ENCODE measurements at regions not wholly inside any gene's neighbourhood (a gene's known extent, or its start where the extent isn't known, plus 50 kb on each side); places are given as distances from the start of the nearest gene placed in this dataset.

GRCh38 chr18:75818383-75818782, 390.9 kb upstream of the SMIM21 start (continued):
- no peak for TF ChIP-seq ZNF518B (CRISPR knock-in tag; IDR thresholded peaks at IDR 0.05)

GRCh38 chr18:75815767-75816166, 388.3 kb upstream of the SMIM21 start:
- Histone ChIP-seq H3K9me3 (replicated peaks; ENCODE audit: control insufficient read depth, insufficient read depth, low read depth, low read length) (no peaks in the 10 kb centered on the region), H3K27me3 (ENCODE audit: control insufficient read depth in 2 of 2, insufficient read depth in 2 of 2, low read length in 2 of 2) (no peaks in the 10 kb centered on the region), H3K4me3 (no peak overlapping the region), H3K9ac (ENCODE audit: insufficient read depth in 1 of 2, low read depth in 2 of 2, low read length in 2 of 2) (no peak overlapping the region), H3K4me2 (ENCODE audit: insufficient read depth, low read length) (no peak overlapping the region), H3K36me3 (ENCODE audit: control insufficient read depth, insufficient read depth, low read length) (no peaks in the 10 kb centered on the region), H3K79me2 (ENCODE audit: control insufficient read depth, insufficient read depth, low read length) (no peaks in the 10 kb centered on the region), H3K27ac (ENCODE audit: extremely low read depth, low read depth, low read length) (no peak overlapping the region), H3K9me1 (ENCODE audit: control insufficient read depth, insufficient read depth, low read length) (no peaks in the 10 kb centered on the region), H4K20me1 (replicated peaks; ENCODE audit: control insufficient read depth, insufficient read depth, low read length) (no peaks in the 10 kb centered on the region), H2AFZ (ENCODE audit: low read depth, low read length) (no peak overlapping the region), H3K4me1 (replicated peaks in 1 of 2; ENCODE audit: control insufficient read depth in 2 of 2, insufficient read depth in 2 of 2, low read length in 2 of 2) (no peaks in the 10 kb centered on the region)
- DNase-seq (ENCODE audit: extremely low read depth in 1 of 4, low spot score in 3 of 4) (no peak), FAIRE-seq (no peak), ATAC-seq (no peak)
- POLR2A ChIA-PET = no interaction called here
- WGBS (ENCODE audit: insufficient coverage, low coverage, missing lambda C conversion rate) = 0% methylated on average over 1 of the region's 1 CpG
- CTCF ChIA-PET (ENCODE audit: low intra/inter-chr PET ratio) = no interaction called here
- no TSS peak for BruUV-seq (replicated peaks)
- intact Hi-C loops (cut with micrococcal nuclease) = no loop called here
- TF ChIP-seq FOXM1 (IDR thresholded peaks at IDR 0.05; ENCODE audit: low read depth) (no peak), FOXM1 (CRISPR knock-in tag; IDR thresholded peaks at IDR 0.05; ENCODE audit: low read depth) (no peak), STAT6 (CRISPR knock-in tag; IDR thresholded peaks at IDR 0.05) (no peak), HLTF (IDR thresholded peaks at IDR 0.05) (no peak), FOXJ3 (CRISPR knock-in tag; IDR thresholded peaks at IDR 0.05) (no peak), FOXP1 (CRISPR knock-in tag; IDR thresholded peaks at IDR 0.05) (no peak), CHAMP1 (IDR thresholded peaks at IDR 0.05) (no peak)
- in situ Hi-C loops (cut with MboI) = no loop called here

All from K562 (cell line).